SK-N-SH treated with all-trans-retinoic acid at 6 μM for 48 hours (cell line): ENCODE measurements at regions not wholly inside any gene's neighbourhood (a gene's known extent, or its start where the extent isn't known, plus 50 kb on each side); places are given as distances from the start of the nearest gene placed in this dataset.

Experiments used
- ATAC-seq: fragments of 200-7000 bp; cut with Tn5 transposase; 3 replicates; pipeline ENCODE4 v1.9.1; 2020; ENCODE audit warnings: mild to moderate bottlenecking, moderate library complexity
- ARNTL ChIP-seq: fragments of 450-650 bp; formaldehyde crosslinking; IDR thresholded peaks from 2 replicates; pipeline ENCODE4 v1.5.0; 2020; ENCODE audit warnings: low read depth, mild to moderate bottlenecking, moderate library complexity, borderline replicate concordance
- BACH2 ChIP-seq: fragments of 250-450 bp; sonication (Bioruptor Pico); IDR thresholded peaks from 2 replicates; pipeline ENCODE4 v1.9.0; 2021; ENCODE audit warnings: mild to moderate bottlenecking, borderline replicate concordance
- CREB5 ChIP-seq: fragments of 250-450 bp; sonication (Bioruptor Pico); IDR thresholded peaks from 2 replicates; pipeline ENCODE4 v1.5.1; 2020; ENCODE audit warnings: low read depth, mild to moderate bottlenecking, moderate library complexity
- CSDC2 ChIP-seq: fragments of 250-450 bp; sonication (Bioruptor Pico); IDR thresholded peaks from 2 replicates; pipeline ENCODE4 v1.5.0; 2020; ENCODE audit warnings: mild to moderate bottlenecking, moderate library complexity
- ESRRG ChIP-seq: fragments of 250-450 bp; sonication (Bioruptor Pico); IDR thresholded peaks from 2 replicates; pipeline ENCODE4 v1.6.1; 2021; ENCODE audit warnings: mild to moderate bottlenecking
- GLIS3 ChIP-seq: fragments of 250-450 bp; sonication (Bioruptor Pico); IDR thresholded peaks from 2 replicates; pipeline ENCODE4 v1.5.0; 2020; ENCODE audit warnings: mild to moderate bottlenecking, moderate library complexity
- ISL1 ChIP-seq: fragments of 250-450 bp; sonication (Bioruptor Pico); IDR thresholded peaks from 2 replicates; pipeline ENCODE4 v2.1.2; 2022; ENCODE audit warnings: mild to moderate bottlenecking, moderate library complexity
- OSR1 ChIP-seq: fragments of 250-450 bp; sonication (Bioruptor Pico); IDR thresholded peaks from 2 replicates; pipeline ENCODE4 v1.8.0; 2022; ENCODE audit warnings: moderate library complexity, mild to moderate bottlenecking, inconsistent platforms
- PATZ1 ChIP-seq: fragments of 250-450 bp; sonication (Bioruptor Pico); IDR thresholded peaks from 2 replicates; pipeline ENCODE4 v1.8.0; 2020; ENCODE audit warnings: mild to moderate bottlenecking, moderate library complexity, borderline replicate concordance
- PPARA ChIP-seq: fragments of 250-450 bp; sonication (Bioruptor Pico); IDR thresholded peaks from 2 replicates; pipeline ENCODE4 v1.5.0; 2020; ENCODE audit warnings: mild to moderate bottlenecking, borderline replicate concordance
- SNAI2 ChIP-seq: fragments of 250-450 bp; sonication (Bioruptor Pico); IDR thresholded peaks from 2 replicates; pipeline ENCODE4 v1.5.0; 2020; ENCODE audit warnings: mild to moderate bottlenecking, moderate library complexity
- TCF4 ChIP-seq: fragments of 250-450 bp; sonication (Bioruptor Pico); IDR thresholded peaks from 2 replicates; pipeline ENCODE4 v1.8.0; 2021; ENCODE audit warnings: mild to moderate bottlenecking, moderate library complexity, borderline replicate concordance
- TOX ChIP-seq: fragments of 250-450 bp; sonication (Bioruptor Pico); IDR thresholded peaks from 2 replicates; pipeline ENCODE4 v1.8.0; 2021; ENCODE audit warnings: mild to moderate bottlenecking, moderate library complexity, borderline replicate concordance
- ZC3H10 ChIP-seq: fragments of 250-450 bp; sonication (Bioruptor Pico); IDR thresholded peaks from 2 replicates; pipeline ENCODE4 v1.5.1; 2021; ENCODE audit warnings: mild to moderate bottlenecking, moderate library complexity
- ZFP3 ChIP-seq: fragments of 250-450 bp; sonication (Bioruptor Pico); IDR thresholded peaks from 2 replicates; pipeline ENCODE4 v1.5.0; 2020; ENCODE audit warnings: mild to moderate bottlenecking, moderate library complexity
- ZFP30 ChIP-seq: fragments of 450-650 bp; formaldehyde crosslinking; IDR thresholded peaks from 2 replicates; pipeline ENCODE4 v1.5.0; 2022; ENCODE audit warnings: mild to moderate bottlenecking, moderate library complexity
- ZNF565 ChIP-seq: fragments of 450-650 bp; formaldehyde crosslinking; conservative IDR thresholded peaks from 2 replicates; pipeline ENCODE4 v1.5.0; 2020; ENCODE audit warnings: low read depth, mild to moderate bottlenecking, moderate library complexity
- ZNF70 ChIP-seq: fragments of 450-650 bp; formaldehyde crosslinking; IDR thresholded peaks from 2 replicates; pipeline ENCODE4 v1.5.0; 2020; ENCODE audit warnings: mild to moderate bottlenecking, moderate library complexity
- ZNF8 ChIP-seq: fragments of 450-650 bp; formaldehyde crosslinking; IDR thresholded peaks from 2 replicates; pipeline ENCODE4 v1.5.0; 2020; ENCODE audit warnings: mild to moderate bottlenecking, moderate library complexity
- TF ChIP-seq, protein P1 (sequence below): fragments of 250-450 bp; sonication (Bioruptor Pico); IDR thresholded peaks from 2 replicates; pipeline ENCODE4 v1.8.0; 2021; ENCODE audit warnings: low read depth, mild to moderate bottlenecking, moderate library complexity, borderline replicate concordance
- TF ChIP-seq, protein P2 (sequence below): fragments of 250-450 bp; sonication (Bioruptor Pico); IDR thresholded peaks from 2 replicates; pipeline ENCODE4 v1.5.0; 2020; ENCODE audit warnings: mild to moderate bottlenecking, moderate library complexity
- TF ChIP-seq, protein P3 (sequence below): fragments of 250-450 bp; sonication (Bioruptor Pico); IDR thresholded peaks from 2 replicates; pipeline ENCODE4 v1.5.1; 2021; ENCODE audit warnings: mild to moderate bottlenecking, moderate library complexity

DNA sequence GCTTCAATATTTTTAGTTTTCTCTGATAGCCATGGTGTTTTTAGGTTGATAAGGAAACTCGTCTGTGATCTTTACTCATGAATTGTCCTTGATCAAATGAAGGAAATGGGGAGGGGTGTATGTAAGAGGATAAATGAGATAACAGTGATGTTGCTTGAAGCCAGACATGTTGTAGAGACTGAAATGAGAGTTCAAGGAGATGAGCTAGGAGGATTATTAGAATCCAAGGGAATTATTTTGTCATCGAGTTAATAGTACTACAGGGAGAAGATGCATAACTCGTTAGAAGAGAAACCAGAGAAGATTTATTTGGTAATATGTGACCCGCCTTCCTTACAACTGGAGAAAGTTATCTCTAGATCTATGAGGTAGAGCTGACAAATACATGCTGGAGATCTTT lies 371.3 kb upstream of the DDHD1 start:
- no peak for ATAC-seq
- TF ChIP-seq ZFP30 (CRISPR knock-in tag) (no peak), ZC3H10 (CRISPR knock-in tag) (no peak), OSR1 (CRISPR knock-in tag) (no peak), ESRRG (no peak), ZNF8 (CRISPR knock-in tag) (no peak), PPARA (CRISPR knock-in tag) (no peak), ISL1 (CRISPR knock-in tag) (no peak), ZNF565 (CRISPR knock-in tag) (no peak), SNAI2 (CRISPR knock-in tag) (no peak), ARNTL (CRISPR knock-in tag) (no peak), TCF4 (CRISPR knock-in tag) (no peak), BACH2 (CRISPR knock-in tag) (no peak)
- TF ChIP-seq, protein P1, sequence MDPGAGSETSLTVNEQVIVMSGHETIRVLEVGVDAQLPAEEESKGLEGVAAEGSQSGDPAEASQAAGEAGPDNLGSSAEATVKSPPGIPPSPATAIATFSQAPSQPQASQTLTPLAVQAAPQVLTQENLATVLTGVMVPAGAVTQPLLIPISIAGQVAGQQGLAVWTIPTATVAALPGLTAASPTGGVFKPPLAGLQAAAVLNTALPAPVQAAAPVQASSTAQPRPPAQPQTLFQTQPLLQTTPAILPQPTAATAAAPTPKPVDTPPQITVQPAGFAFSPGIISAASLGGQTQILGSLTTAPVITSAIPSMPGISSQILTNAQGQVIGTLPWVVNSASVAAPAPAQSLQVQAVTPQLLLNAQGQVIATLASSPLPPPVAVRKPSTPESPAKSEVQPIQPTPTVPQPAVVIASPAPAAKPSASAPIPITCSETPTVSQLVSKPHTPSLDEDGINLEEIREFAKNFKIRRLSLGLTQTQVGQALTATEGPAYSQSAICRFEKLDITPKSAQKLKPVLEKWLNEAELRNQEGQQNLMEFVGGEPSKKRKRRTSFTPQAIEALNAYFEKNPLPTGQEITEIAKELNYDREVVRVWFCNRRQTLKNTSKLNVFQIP = no peak
- TF ChIP-seq, protein P2, sequence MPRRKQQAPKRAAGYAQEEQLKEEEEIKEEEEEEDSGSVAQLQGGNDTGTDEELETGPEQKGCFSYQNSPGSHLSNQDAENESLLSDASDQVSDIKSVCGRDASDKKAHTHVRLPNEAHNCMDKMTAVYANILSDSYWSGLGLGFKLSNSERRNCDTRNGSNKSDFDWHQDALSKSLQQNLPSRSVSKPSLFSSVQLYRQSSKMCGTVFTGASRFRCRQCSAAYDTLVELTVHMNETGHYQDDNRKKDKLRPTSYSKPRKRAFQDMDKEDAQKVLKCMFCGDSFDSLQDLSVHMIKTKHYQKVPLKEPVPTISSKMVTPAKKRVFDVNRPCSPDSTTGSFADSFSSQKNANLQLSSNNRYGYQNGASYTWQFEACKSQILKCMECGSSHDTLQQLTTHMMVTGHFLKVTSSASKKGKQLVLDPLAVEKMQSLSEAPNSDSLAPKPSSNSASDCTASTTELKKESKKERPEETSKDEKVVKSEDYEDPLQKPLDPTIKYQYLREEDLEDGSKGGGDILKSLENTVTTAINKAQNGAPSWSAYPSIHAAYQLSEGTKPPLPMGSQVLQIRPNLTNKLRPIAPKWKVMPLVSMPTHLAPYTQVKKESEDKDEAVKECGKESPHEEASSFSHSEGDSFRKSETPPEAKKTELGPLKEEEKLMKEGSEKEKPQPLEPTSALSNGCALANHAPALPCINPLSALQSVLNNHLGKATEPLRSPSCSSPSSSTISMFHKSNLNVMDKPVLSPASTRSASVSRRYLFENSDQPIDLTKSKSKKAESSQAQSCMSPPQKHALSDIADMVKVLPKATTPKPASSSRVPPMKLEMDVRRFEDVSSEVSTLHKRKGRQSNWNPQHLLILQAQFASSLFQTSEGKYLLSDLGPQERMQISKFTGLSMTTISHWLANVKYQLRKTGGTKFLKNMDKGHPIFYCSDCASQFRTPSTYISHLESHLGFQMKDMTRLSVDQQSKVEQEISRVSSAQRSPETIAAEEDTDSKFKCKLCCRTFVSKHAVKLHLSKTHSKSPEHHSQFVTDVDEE (CRISPR knock-in tag) = no peak
- TF ChIP-seq, protein P3, sequence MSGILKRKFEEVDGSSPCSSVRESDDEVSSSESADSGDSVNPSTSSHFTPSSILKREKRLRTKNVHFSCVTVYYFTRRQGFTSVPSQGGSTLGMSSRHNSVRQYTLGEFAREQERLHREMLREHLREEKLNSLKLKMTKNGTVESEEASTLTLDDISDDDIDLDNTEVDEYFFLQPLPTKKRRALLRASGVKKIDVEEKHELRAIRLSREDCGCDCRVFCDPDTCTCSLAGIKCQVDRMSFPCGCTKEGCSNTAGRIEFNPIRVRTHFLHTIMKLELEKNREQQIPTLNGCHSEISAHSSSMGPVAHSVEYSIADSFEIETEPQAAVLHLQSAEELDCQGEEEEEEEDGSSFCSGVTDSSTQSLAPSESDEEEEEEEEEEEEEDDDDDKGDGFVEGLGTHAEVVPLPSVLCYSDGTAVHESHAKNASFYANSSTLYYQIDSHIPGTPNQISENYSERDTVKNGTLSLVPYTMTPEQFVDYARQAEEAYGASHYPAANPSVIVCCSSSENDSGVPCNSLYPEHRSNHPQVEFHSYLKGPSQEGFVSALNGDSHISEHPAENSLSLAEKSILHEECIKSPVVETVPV = no peak

DNA sequence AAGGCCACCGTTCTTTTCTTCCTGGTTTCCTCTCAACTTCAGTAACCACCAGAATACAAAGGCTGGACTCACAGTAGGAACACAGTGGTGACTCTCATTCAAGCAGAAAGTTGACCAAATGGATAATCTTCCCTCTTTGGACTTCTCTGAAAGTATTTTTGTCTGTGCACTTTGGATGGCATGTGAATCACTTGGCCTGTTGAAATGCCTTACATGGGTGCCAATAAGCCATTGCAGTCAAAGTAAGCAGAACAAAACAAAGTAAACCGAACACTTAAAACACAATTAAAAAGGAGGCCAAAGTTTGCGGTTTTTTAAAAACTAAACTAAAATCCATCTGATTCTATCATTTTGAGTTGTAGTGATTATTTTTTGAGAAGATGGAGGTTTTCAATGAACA lies 370.1 kb upstream of the DDHD1 start:
- no peak for ATAC-seq

GRCh38 chr14:53520078-53520928 lies 367.2 kb upstream of the DDHD1 start:
- ATAC-seq = no peak
- no peak for TF ChIP-seq CSDC2
- TF ChIP-seq ZC3H10 (CRISPR knock-in tag) = no peak
- TF ChIP-seq TOX (CRISPR knock-in tag) = no peak
- no peak for TF ChIP-seq GLIS3
- TF ChIP-seq CREB5 (CRISPR knock-in tag) = no peak

More for the DNA sequence above, 370.1 kb upstream of the DDHD1 start:
- TF ChIP-seq ZNF8 (CRISPR knock-in tag) (no peak), ZNF70 (CRISPR knock-in tag) (no peak), ZFP30 (CRISPR knock-in tag) (no peak), ZFP3 (CRISPR knock-in tag) (no peak), ARNTL (CRISPR knock-in tag) (no peak), CSDC2 (no peak), OSR1 (CRISPR knock-in tag) (no peak), PATZ1 (CRISPR knock-in tag) (no peak)
